Uterus (tissue), 2 donors: ENCODE measurements at regions not wholly inside any gene's neighbourhood (a gene's known extent, or its start where the extent isn't known, plus 50 kb on each side); places are given as distances from the start of the nearest gene placed in this dataset.

ENCODE experiments used
- POLR2A ChIP-seq, 2 donors: fragments of 450-650 bp; IDR thresholded peaks; one replicate each; pipeline ENCODE4 v1.6.1; 2016; ENCODE audit warnings: antibody characterized with exemption in 2 of 2, mild to moderate bottlenecking in 1 of 2, moderate library complexity in 1 of 2
- TF ChIP-seq, protein P1 (sequence below), 4 experiments: fragments of 200-600 bp in 2 of 4; fragments of 450-650 bp in 2 of 4; sonication (generic) in 2 of 4; IDR thresholded peaks; one replicate each; pipeline ENCODE4 v1.5.1; 2016 to 2019; ENCODE audit warnings: antibody characterized with exemption in 4 of 4, mild to moderate bottlenecking in 2 of 4, moderate library complexity in 1 of 4

DNA sequence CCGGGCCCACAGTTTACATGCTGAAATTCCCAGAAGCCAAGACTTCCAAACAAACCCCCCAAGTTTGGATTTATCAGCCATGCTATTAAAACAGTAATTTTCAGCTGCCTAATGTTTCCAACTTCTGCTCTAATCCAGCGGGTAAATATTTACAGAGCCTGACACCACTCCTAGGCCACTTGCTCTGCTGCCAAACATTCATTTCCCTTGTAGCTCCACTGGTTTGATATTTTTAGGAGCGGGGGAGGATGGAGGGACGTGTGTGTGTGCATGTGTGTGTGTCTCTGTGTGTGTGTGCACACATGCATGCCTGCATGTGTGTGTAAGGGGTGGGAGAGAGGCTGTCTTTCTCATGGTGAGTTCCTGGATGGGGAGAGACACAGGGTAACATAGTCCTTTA, 115.7 kb upstream of the PJA1 start:
- TF ChIP-seq, protein P1, sequence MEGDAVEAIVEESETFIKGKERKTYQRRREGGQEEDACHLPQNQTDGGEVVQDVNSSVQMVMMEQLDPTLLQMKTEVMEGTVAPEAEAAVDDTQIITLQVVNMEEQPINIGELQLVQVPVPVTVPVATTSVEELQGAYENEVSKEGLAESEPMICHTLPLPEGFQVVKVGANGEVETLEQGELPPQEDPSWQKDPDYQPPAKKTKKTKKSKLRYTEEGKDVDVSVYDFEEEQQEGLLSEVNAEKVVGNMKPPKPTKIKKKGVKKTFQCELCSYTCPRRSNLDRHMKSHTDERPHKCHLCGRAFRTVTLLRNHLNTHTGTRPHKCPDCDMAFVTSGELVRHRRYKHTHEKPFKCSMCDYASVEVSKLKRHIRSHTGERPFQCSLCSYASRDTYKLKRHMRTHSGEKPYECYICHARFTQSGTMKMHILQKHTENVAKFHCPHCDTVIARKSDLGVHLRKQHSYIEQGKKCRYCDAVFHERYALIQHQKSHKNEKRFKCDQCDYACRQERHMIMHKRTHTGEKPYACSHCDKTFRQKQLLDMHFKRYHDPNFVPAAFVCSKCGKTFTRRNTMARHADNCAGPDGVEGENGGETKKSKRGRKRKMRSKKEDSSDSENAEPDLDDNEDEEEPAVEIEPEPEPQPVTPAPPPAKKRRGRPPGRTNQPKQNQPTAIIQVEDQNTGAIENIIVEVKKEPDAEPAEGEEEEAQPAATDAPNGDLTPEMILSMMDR (IDR thresholded peaks at IDR 0.05), result no peak
- no peak for TF ChIP-seq POLR2A (IDR thresholded peaks at IDR 0.05)
